ENCODE measurements at regions not wholly inside any gene's neighbourhood (a gene's known extent, or its start where the extent isn't known, plus 50 kb on each side); places are given as distances from the start of the nearest gene placed in this dataset.

DNA sequence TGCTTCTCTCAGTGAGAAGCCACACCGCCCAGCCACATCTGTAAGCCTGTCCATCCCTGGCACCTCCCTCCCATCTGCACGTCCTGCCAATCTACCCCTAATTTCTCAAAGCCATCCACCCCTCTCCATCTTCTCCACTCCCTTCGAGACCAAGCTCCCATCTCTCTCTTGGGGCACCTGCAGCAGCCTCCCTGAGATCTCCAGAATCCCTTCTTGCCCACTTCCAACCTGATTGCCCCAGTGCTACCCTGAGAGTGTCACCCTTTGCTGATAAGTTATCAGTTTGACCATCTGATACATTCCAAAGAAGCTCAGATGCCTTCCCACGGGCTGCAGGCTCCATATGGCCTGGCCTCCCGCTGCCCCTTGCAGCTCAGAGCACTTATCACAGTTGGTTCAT lies 496.1 kb downstream of the SHQ1 start:
- H3K4me1 ChIP-seq, result peaks cover 0 to 14% (median 10%) of the 10 kb centered on the region in 4 donors
- intact Hi-C loops (cut with DNase I), result no loop called here
- no peak for DNase-seq (ENCODE audit: extremely low spot score)
- H3K27me3 ChIP-seq, result no peaks in the 10 kb centered on the region
- WGBS, result 95% methylated on average over 5 of the region's 5 CpGs
- no peaks in the 10 kb centered on the region for H3K9me3 ChIP-seq
- no peaks in the 10 kb centered on the region for H3K36me3 ChIP-seq
- H3K4me3 ChIP-seq, result no peak overlapping the region
- no peak for TF ChIP-seq POLR2A (IDR thresholded peaks at IDR 0.05; ENCODE audit: low read depth)
- no peak for TF ChIP-seq POLR2AphosphoS5 (IDR thresholded peaks at IDR 0.05)
- TF ChIP-seq CTCF (IDR thresholded peaks at IDR 0.05), result no peak
- TF ChIP-seq EP300 (IDR thresholded peaks at IDR 0.05), result no peak
- no peak overlapping the region for H3K27ac ChIP-seq (replicated peaks in 1 of 4)

GRCh38 chr3:72351536-72351935 lies 496.7 kb downstream of the SHQ1 start:
- peaks cover 0 to 20% (median 14%) of the 10 kb centered on the region in 4 donors for H3K4me1 ChIP-seq
- no peaks in the 10 kb centered on the region for H3K9me3 ChIP-seq
- no peaks in the 10 kb centered on the region for H3K27me3 ChIP-seq
- H3K36me3 ChIP-seq, result no peaks in the 10 kb centered on the region
- DNase-seq (ENCODE audit: extremely low spot score), result no peak
- intact Hi-C loops (cut with DNase I), result no loop called here
- WGBS, result 90% methylated on average over 9 of the region's 9 CpGs
- H3K4me3 ChIP-seq, result no peak overlapping the region
- H3K27ac ChIP-seq (replicated peaks in 1 of 4), result no peak overlapping the region
- no peak for TF ChIP-seq CTCF (IDR thresholded peaks at IDR 0.05)
- no peak for TF ChIP-seq POLR2AphosphoS5 (IDR thresholded peaks at IDR 0.05)
- TF ChIP-seq POLR2A (IDR thresholded peaks at IDR 0.05; ENCODE audit: low read depth), result no peak
- TF ChIP-seq EP300 (IDR thresholded peaks at IDR 0.05), result no peak

DNA sequence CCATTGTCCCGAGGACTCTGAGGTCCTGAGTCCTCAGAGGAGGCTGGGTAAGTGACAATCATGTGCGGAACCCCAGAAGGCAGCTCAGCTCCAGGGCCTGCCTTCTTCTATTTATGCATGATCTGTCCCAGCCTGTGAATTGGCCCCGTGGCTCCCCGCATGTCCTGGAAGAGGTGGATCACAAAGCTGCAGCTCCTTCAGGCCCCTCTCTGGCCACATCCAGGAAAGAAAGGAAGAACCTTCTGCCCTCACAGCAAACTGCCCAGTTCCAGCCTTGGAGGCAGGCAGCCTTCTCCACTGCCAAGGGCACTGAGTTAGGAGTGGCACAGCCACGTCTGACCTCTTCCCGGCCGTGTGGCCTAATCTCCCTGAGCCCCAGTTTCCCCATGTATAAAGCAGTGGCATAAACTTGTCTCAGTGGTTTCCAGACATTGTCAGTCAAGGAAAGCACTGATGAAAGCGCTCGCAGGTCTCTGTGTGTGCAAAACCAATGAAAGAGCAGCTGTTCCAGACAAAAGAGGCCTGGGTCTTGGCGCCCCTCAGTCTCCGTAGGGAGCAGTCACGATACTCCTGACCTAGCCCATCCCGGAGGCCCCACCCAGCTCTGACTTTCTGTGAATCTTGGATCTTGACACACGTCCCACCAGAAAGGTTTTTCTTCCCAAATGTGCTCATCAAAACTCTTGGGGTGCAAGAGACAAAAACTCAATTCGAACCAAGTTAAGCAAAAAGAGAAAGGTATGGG lies 497.3 kb downstream of the SHQ1 start:
- Histone ChIP-seq H3K9me3 (no peaks in the 10 kb centered on the region), H3K4me3 (no peak overlapping the region), H3K27me3 (no peaks in the 10 kb centered on the region), H3K36me3 (no peaks in the 10 kb centered on the region), H3K27ac (replicated peaks in 1 of 4) (no peak overlapping the region), H3K4me1 (peaks cover 0 to 25% (median 19%) of the 10 kb centered on the region in 4 donors)
- intact Hi-C loops (cut with DNase I), result no loop called here
- TF ChIP-seq CTCF (IDR thresholded peaks at IDR 0.05), result no peak
- WGBS, result 82% methylated on average over 14 of the region's 15 CpGs
- no peak for DNase-seq (ENCODE audit: extremely low spot score)

GRCh38 chr3:72348357-72348756 lies 499.9 kb downstream of the SHQ1 start:
- TF ChIP-seq POLR2AphosphoS5 (IDR thresholded peaks at IDR 0.05), result no peak
- TF ChIP-seq EP300 (IDR thresholded peaks at IDR 0.05), result no peak
- Histone ChIP-seq H3K27ac (replicated peaks in 1 of 4) (peak overlapping the region in 2 of 4 donors; percentile 13 to 48), H3K9me3 (no peaks in the 10 kb centered on the region), H3K27me3 (no peaks in the 10 kb centered on the region), H3K36me3 (no peaks in the 10 kb centered on the region), H3K4me1 (peaks cover 0 to 37% (median 25%) of the 10 kb centered on the region in 4 donors), H3K4me3 (no peak overlapping the region)
- intact Hi-C loops (cut with DNase I), result no loop called here
- DNase-seq (ENCODE audit: extremely low spot score), result no peak

DNA sequence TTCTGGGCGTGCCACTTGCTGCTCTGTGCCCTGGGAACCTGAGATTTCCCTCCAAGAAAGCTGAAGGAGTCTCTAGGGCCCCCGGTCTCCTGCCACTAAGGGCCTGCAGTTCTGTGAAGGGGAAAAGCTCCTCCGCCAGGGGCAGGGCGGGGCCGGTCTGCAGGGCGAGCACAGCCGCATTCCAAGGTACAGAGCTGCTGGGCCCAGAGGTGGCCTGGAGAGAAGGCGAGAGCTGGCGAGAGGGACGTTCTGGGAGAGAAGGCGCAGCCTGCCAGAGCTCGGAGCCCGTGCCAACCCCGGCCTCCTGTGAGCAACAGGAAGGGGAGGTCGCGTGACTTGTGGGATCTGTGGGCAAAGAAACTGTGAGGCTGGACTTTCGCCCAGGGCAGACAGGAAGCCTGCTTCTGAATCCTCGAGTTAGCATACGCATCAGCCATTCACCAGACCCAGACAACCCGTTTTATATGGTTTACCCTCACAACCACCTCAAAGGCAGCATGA lies 500.4 kb downstream of the SHQ1 start:
- DNase-seq (ENCODE audit: extremely low spot score), result no peak
- Histone ChIP-seq H3K4me1 (peaks cover 0 to 37% (median 25%) of the 10 kb centered on the region in 4 donors), H3K36me3 (no peaks in the 10 kb centered on the region), H3K9me3 (no peaks in the 10 kb centered on the region), H3K4me3 (no peak overlapping the region), H3K27ac (replicated peaks in 1 of 4) (peak overlapping the region in 2 of 4 donors; percentile 13 to 48), H3K27me3 (no peaks in the 10 kb centered on the region)
- WGBS, result 83% methylated on average over 1 of the region's 20 CpGs
- intact Hi-C loops (cut with DNase I), result no loop called here
- TF ChIP-seq EP300 (IDR thresholded peaks at IDR 0.05), result no peak
- peak; percentile 12 to 62 for TF ChIP-seq POLR2AphosphoS5 (IDR thresholded peaks at IDR 0.05)

Measured in esophagus muscularis mucosa (tissue), 4 donors.